Neutrophil (primary cell): ENCODE measurements at regions not wholly inside any gene's neighbourhood (a gene's known extent, or its start where the extent isn't known, plus 50 kb on each side); places are given as distances from the start of the nearest gene placed in this dataset.
"Not testable (repeated sequence)": the region's sequence is repeated elsewhere in the genome, so short reads cannot be mapped to it uniquely, and the experiment has no call there.

Source experiments
- H3K27ac ChIP-seq: fragments of 200-600 bp; sonication (generic); 2 replicates; pipeline ENCODE4 v1.5.1; 2016; ENCODE audit warnings: mild to moderate bottlenecking, moderate library complexity
- H3K27me3 ChIP-seq: fragments of 200-600 bp; sonication (generic); 2 replicates; pipeline ENCODE4 v1.6.0; 2016; ENCODE audit warnings: mild to moderate bottlenecking
- H3K36me3 ChIP-seq: fragments of 200-600 bp; sonication (generic); 2 replicates; pipeline ENCODE4 v1.5.1; 2017
- H3K4me1 ChIP-seq, 2 experiments: fragments of 200-600 bp in 1 of 2; sonication (generic) in 1 of 2; 1 replicate in 1 of 2; 2 replicates in 1 of 2; pipeline versions ENCODE4 v1.5.1 to v1.6.1; 2013 to 2016; ENCODE audit warnings: low read depth in 1 of 2, low read length in 1 of 2, mild to moderate bottlenecking in 1 of 2, moderate library complexity in 1 of 2; ENCODE audit not compliant: control insufficient read depth in 1 of 2, insufficient read depth in 1 of 2
- H3K4me3 ChIP-seq, 2 experiments: fragments of 200-600 bp in 1 of 2; sonication (generic) in 1 of 2; 1 replicate in 1 of 2; 2 replicates in 1 of 2; pipeline ENCODE4 v1.5.1; 2013 to 2016; ENCODE audit warnings: low read depth in 1 of 2, low read length in 1 of 2, mild to moderate bottlenecking in 1 of 2, moderate library complexity in 1 of 2
- H3K9me3 ChIP-seq: fragments of 200-600 bp; sonication (generic); 2 replicates; pipeline ENCODE4 v1.5.1; 2016
- TF ChIP-seq, protein P1 (sequence below): fragments of 200-600 bp; sonication (generic); IDR thresholded peaks from 2 replicates; pipeline ENCODE4 v1.5.1; 2016; ENCODE audit warnings: antibody characterized with exemption

DNA sequence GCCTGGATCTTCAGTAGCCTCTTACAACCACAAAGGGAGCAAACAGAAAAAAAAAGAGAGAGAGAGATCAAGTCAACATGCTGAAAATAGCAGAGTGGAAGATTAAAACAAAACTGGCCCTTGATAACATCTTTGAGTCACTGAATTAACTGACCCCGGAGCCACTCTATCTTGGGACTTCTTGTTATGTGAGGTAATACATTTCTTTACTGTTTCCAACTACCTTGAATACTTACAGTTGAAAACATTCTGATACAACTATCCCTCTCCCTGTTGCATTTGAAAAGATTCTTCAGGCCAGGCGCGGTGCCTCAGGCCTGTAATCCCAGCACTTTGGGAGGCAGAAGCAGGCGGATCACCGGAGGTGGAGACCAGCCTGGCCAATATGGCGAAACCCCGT, 208.1 kb downstream of the MEMO1 start:
- H3K27ac ChIP-seq = no peak overlapping the region
- H3K27me3 ChIP-seq = no peaks in the 10 kb centered on the region
- no peaks in the 10 kb centered on the region for H3K9me3 ChIP-seq
- no peaks in the 10 kb centered on the region for H3K4me1 ChIP-seq
- H3K4me3 ChIP-seq = no peak overlapping the region
- no peaks in the 10 kb centered on the region for H3K36me3 ChIP-seq
- TF ChIP-seq, protein P1, sequence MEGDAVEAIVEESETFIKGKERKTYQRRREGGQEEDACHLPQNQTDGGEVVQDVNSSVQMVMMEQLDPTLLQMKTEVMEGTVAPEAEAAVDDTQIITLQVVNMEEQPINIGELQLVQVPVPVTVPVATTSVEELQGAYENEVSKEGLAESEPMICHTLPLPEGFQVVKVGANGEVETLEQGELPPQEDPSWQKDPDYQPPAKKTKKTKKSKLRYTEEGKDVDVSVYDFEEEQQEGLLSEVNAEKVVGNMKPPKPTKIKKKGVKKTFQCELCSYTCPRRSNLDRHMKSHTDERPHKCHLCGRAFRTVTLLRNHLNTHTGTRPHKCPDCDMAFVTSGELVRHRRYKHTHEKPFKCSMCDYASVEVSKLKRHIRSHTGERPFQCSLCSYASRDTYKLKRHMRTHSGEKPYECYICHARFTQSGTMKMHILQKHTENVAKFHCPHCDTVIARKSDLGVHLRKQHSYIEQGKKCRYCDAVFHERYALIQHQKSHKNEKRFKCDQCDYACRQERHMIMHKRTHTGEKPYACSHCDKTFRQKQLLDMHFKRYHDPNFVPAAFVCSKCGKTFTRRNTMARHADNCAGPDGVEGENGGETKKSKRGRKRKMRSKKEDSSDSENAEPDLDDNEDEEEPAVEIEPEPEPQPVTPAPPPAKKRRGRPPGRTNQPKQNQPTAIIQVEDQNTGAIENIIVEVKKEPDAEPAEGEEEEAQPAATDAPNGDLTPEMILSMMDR = no peak

DNA sequence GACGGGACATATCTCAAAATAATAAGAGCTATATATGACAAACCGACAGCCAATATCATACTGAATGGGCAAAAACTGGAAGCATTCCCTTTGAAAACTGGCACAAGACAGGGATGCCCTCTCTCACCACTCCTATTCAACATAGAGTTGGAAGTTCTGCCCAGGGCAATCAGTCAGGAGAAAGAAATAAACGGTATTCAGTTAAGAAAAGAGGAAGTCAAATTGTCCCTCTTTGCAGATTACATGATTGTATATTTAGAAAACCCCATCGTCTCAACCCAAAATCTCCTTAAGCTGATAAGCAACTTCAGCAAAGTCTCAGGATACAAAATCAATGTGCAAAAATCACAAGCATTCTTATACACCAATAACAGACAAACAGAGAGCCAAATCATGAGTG, 211.5 kb downstream of the MEMO1 start:
- not testable (repeated sequence) for H3K36me3 ChIP-seq, H3K27me3 ChIP-seq, H3K4me1 ChIP-seq, H3K9me3 ChIP-seq, H3K27ac ChIP-seq, H3K4me3 ChIP-seq

DNA sequence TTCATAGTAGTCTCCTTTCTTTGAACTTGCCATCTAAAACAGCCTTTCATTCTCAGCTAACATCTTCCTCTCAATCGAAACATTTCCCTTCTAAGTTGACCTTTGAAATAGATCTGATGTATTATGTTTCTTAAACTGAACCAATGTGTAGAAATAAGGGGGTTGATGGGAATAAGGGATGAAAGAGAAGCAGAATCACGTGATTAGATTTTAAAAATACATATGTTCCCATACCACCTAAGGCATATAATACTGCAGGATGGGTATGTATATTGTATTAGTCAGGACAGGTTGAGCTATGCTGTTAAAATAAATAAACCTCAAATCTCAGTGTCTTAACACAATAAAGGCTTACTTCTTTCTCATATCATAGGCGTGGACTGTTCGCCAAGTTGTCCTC, 207.5 kb upstream of the SRD5A2 start:
- TF ChIP-seq, protein P1 = no peak
- H3K36me3 ChIP-seq = no peaks in the 10 kb centered on the region
- no peaks in the 10 kb centered on the region for H3K4me1 ChIP-seq
- H3K27ac ChIP-seq = no peak overlapping the region
- peaks cover 5% of the 10 kb centered on the region for H3K27me3 ChIP-seq
- H3K4me3 ChIP-seq = no peak overlapping the region
- no peaks in the 10 kb centered on the region for H3K9me3 ChIP-seq

GRCh38 chr2:31785876-31786275, 205.1 kb upstream of the SRD5A2 start:
- no peaks in the 10 kb centered on the region for H3K4me1 ChIP-seq
- H3K36me3 ChIP-seq = no peaks in the 10 kb centered on the region
- no peaks in the 10 kb centered on the region for H3K9me3 ChIP-seq
- H3K27me3 ChIP-seq = peaks cover 5% of the 10 kb centered on the region
- no peak overlapping the region for H3K27ac ChIP-seq
- TF ChIP-seq, protein P1 = no peak
- H3K4me3 ChIP-seq = no peak overlapping the region

- Histone ChIP-seq H3K27me3 (peaks cover 5% of the 10 kb centered on the region), H3K9me3 (no peaks in the 10 kb centered on the region), H3K4me1 (no peaks in the 10 kb centered on the region), H3K4me3 (no peak overlapping the region), H3K36me3 (no peaks in the 10 kb centered on the region), H3K27ac (no peak overlapping the region)
- TF ChIP-seq, protein P1 = no peak
These were observed 204.1 kb upstream of the SRD5A2 start for GRCh38 chr2:31784868-31785267.

GRCh38 chr2:31783446-31784091, 202.8 kb upstream of the SRD5A2 start:
- H3K27ac ChIP-seq, H3K4me1 ChIP-seq, H3K9me3 ChIP-seq, H3K4me3 ChIP-seq, H3K36me3 ChIP-seq, H3K27me3 ChIP-seq: not testable (repeated sequence)

DNA sequence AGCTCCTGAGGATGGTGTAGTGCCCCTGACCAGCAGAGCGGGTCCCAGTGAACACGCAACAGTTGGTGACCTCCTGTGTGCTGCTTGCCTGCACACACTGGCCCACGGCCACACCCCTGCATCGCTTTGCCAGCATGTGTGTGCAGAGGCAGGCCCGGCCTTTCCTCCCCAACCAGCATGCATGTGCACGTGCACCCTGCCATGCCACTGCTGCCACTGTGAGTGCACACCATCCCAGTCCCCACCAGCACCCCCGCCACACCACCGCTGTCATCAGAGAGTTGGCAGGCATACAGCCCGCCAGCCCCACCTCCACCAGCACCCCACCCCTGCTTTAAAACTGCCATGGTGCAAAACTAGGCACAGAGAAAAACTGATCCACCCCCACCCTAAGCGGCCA, 197.4 kb upstream of the SRD5A2 start:
- no peaks in the 10 kb centered on the region for H3K4me1 ChIP-seq
- TF ChIP-seq, protein P1 = no peak
- no peaks in the 10 kb centered on the region for H3K36me3 ChIP-seq
- no peak overlapping the region for H3K4me3 ChIP-seq
- no peaks in the 10 kb centered on the region for H3K9me3 ChIP-seq
- H3K27ac ChIP-seq = no peak overlapping the region
- no peaks in the 10 kb centered on the region for H3K27me3 ChIP-seq
